BLaER1 treated with 17β-estradiol and CSF1 and Interleukin-3, amounts not matched to agents 10 nM and 100 nM (cell line): ENCODE measurements at regions not wholly inside any gene's neighbourhood (a gene's known extent, or its start where the extent isn't known, plus 50 kb on each side); places are given as distances from the start of the nearest gene placed in this dataset.

Experiments
- H3K27ac ChIP-seq, 11 experiments: shearing (Covaris generic); formaldehyde crosslinking; 2 replicates each; pipeline ENCODE4 v1.8.1; 2022
- H3K27me3 ChIP-seq, 11 experiments: shearing (Covaris generic); formaldehyde crosslinking; 2 replicates each; pipeline ENCODE4 v1.8.1; 2022
- H3K36me3 ChIP-seq, 11 experiments: shearing (Covaris generic); formaldehyde crosslinking; 2 replicates each; pipeline ENCODE4 v1.8.1; 2022
- H3K4me1 ChIP-seq, 10 experiments: shearing (Covaris generic); formaldehyde crosslinking; 2 replicates each; pipeline ENCODE4 v1.8.1; 2022
- H3K4me2 ChIP-seq, 11 experiments: shearing (Covaris generic); formaldehyde crosslinking; 2 replicates each; pipeline ENCODE4 v1.8.1; 2022
- H3K4me3 ChIP-seq, 10 experiments: shearing (Covaris generic); formaldehyde crosslinking; 2 replicates each; pipeline ENCODE4 v1.8.1; 2022
- H3K9ac ChIP-seq, 11 experiments: shearing (Covaris generic); formaldehyde crosslinking; 2 replicates each; pipeline ENCODE4 v1.8.1; 2022
- H3K9me3 ChIP-seq, 11 experiments: shearing (Covaris generic); formaldehyde crosslinking; replicated peaks in 1 of 11; 2 replicates each; pipeline ENCODE4 v1.8.1; 2022
- H4K20me1 ChIP-seq, 11 experiments: shearing (Covaris generic); formaldehyde crosslinking; 2 replicates each; pipeline ENCODE4 v1.8.1; 2022
- Cebpa-rat ChIP-seq, 11 experiments: shearing (Covaris generic); IDR thresholded peaks; 2 replicates each; pipeline ENCODE4 v1.8.1; 2022

GRCh38 chr5:18119156-18119785 lies 485.0 kb downstream of the TAF11L14 start:
- H3K9me3 ChIP-seq, result peaks cover 0 to 6% (median 0%) of the 10 kb centered on the region in 11 experiments; a peak in 3 of 22 replicates
- H3K27me3 ChIP-seq, result no peaks in the 10 kb centered on the region; a peak in 1 of 22 replicates
- H3K27ac ChIP-seq, result no peak overlapping the region

GRCh38 chr5:18141222-18141621 lies 507.0 kb downstream of the TAF11L14 start:
- Histone ChIP-seq H3K27ac (no peak overlapping the region), H3K27me3 (no peaks in the 10 kb centered on the region), H3K9me3 (peaks cover 13 to 27% (median 16%) of the 10 kb centered on the region in 11 experiments), H3K9ac (no peak overlapping the region), H4K20me1 (no peaks in the 10 kb centered on the region), H3K36me3 (no peaks in the 10 kb centered on the region), H3K4me1 (no peaks in the 10 kb centered on the region), H3K4me3 (no peak overlapping the region), H3K4me2 (no peak overlapping the region)
- TF ChIP-seq Cebpa-rat (IDR thresholded peaks at IDR 0.05), result no peak

More at GRCh38 chr5:18119156-18119785, 485.0 kb downstream of the TAF11L14 start:
- H3K4me3 ChIP-seq, result no peak overlapping the region
- H3K4me1 ChIP-seq, result no peaks in the 10 kb centered on the region
- no peaks in the 10 kb centered on the region for H3K36me3 ChIP-seq
- no peaks in the 10 kb centered on the region for H4K20me1 ChIP-seq
- H3K9ac ChIP-seq, result no peak overlapping the region
- TF ChIP-seq Cebpa-rat (IDR thresholded peaks at IDR 0.05), result no peak
- no peak overlapping the region for H3K4me2 ChIP-seq

- H3K4me1 ChIP-seq, result no peaks in the 10 kb centered on the region
- no peak overlapping the region for H3K4me2 ChIP-seq
- H3K4me3 ChIP-seq, result no peak overlapping the region
Observed at GRCh38 chr5:18142831-18143230, 508.6 kb downstream of the TAF11L14 start.

GRCh38 chr5:18152671-18153070 lies 518.4 kb downstream of the TAF11L14 start:
- H3K9me3 ChIP-seq, result peaks cover 0 to 5% (median 0%) of the 10 kb centered on the region in 11 experiments; a peak in 3 of 22 replicates
- no peak overlapping the region for H3K4me2 ChIP-seq
- H3K4me1 ChIP-seq, result no peaks in the 10 kb centered on the region
- no peak overlapping the region for H3K4me3 ChIP-seq
- H3K9ac ChIP-seq, result no peak overlapping the region
- H3K27me3 ChIP-seq, result no peaks in the 10 kb centered on the region
- no peaks in the 10 kb centered on the region for H3K36me3 ChIP-seq
- H3K27ac ChIP-seq, result no peak overlapping the region
- H4K20me1 ChIP-seq, result no peaks in the 10 kb centered on the region
- TF ChIP-seq Cebpa-rat (IDR thresholded peaks at IDR 0.05), result no peak

More at GRCh38 chr5:18142831-18143230, 508.6 kb downstream of the TAF11L14 start:
- H4K20me1 ChIP-seq, result no peaks in the 10 kb centered on the region
- peaks cover 15 to 27% (median 16%) of the 10 kb centered on the region in 11 experiments for H3K9me3 ChIP-seq
- no peaks in the 10 kb centered on the region for H3K36me3 ChIP-seq
- no peaks in the 10 kb centered on the region for H3K27me3 ChIP-seq
- TF ChIP-seq Cebpa-rat (IDR thresholded peaks at IDR 0.05), result no peak
- H3K27ac ChIP-seq, result no peak overlapping the region
- no peak overlapping the region for H3K9ac ChIP-seq

- Histone ChIP-seq H3K4me2 (peak overlapping the region in 2 of 11 experiments; percentile 50 to 58; a peak in 2 of 22 replicates), H3K36me3 (no peaks in the 10 kb centered on the region), H3K9me3 (peaks cover 0 to 19% (median 9%) of the 10 kb centered on the region in 11 experiments; a peak in 14 of 22 replicates), H3K27ac (peak overlapping the region in 2 of 11 experiments; percentile 5; a peak in 1 of 22 replicates), H3K4me3 (no peak overlapping the region), H4K20me1 (no peaks in the 10 kb centered on the region), H3K27me3 (no peaks in the 10 kb centered on the region), H3K9ac (no peak overlapping the region), H3K4me1 (peaks cover 0 to 22% (median 5%) of the 10 kb centered on the region in 10 experiments; a peak in 8 of 20 replicates)
- TF ChIP-seq Cebpa-rat (IDR thresholded peaks at IDR 0.05), result no peak
Observed at GRCh38 chr5:18158166-18158565, 523.9 kb downstream of the TAF11L14 start.

- peaks cover 0 to 30% (median 12%) of the 10 kb centered on the region in 11 experiments; a peak in 14 of 22 replicates for H3K9me3 ChIP-seq
- H3K4me1 ChIP-seq, result peaks cover 0 to 22% (median 5%) of the 10 kb centered on the region in 10 experiments; a peak in 8 of 20 replicates
- no peak overlapping the region for H3K4me3 ChIP-seq
- no peaks in the 10 kb centered on the region for H4K20me1 ChIP-seq
- H3K9ac ChIP-seq, result no peak overlapping the region
- H3K36me3 ChIP-seq, result no peaks in the 10 kb centered on the region
- no peaks in the 10 kb centered on the region for H3K27me3 ChIP-seq
- TF ChIP-seq Cebpa-rat (IDR thresholded peaks at IDR 0.05), result no peak
- peak overlapping the region in 5 of 11 experiments; percentile 40 to 69 (median 58); a peak in 9 of 22 replicates for H3K4me2 ChIP-seq
- peak overlapping the region in 2 of 11 experiments; percentile 49 to 50; a peak in 4 of 22 replicates for H3K27ac ChIP-seq
Observed at GRCh38 chr5:18159331-18159730, 525.1 kb downstream of the TAF11L14 start.

- no peak overlapping the region for H3K9ac ChIP-seq
- H3K4me2 ChIP-seq, result no peak overlapping the region
- no peak overlapping the region for H3K4me3 ChIP-seq
- H3K9me3 ChIP-seq, result peaks cover 0 to 11% (median 0%) of the 10 kb centered on the region in 11 experiments; a peak in 2 of 22 replicates
- peak in 2 of 11 experiments; percentile 35 to 63; a peak in 3 of 22 replicates for TF ChIP-seq Cebpa-rat (IDR thresholded peaks at IDR 0.05)
- no peaks in the 10 kb centered on the region for H3K27me3 ChIP-seq
- no peaks in the 10 kb centered on the region for H3K4me1 ChIP-seq
- H3K36me3 ChIP-seq, result no peaks in the 10 kb centered on the region
- H4K20me1 ChIP-seq, result no peaks in the 10 kb centered on the region
- H3K27ac ChIP-seq, result no peak overlapping the region
Observed at GRCh38 chr5:18171684-18172083, 537.4 kb downstream of the TAF11L14 start.

- H4K20me1 ChIP-seq, result no peaks in the 10 kb centered on the region
- no peak overlapping the region for H3K4me2 ChIP-seq
- H3K27me3 ChIP-seq, result no peaks in the 10 kb centered on the region
- H3K36me3 ChIP-seq, result no peaks in the 10 kb centered on the region
- H3K4me1 ChIP-seq, result peaks cover 0 to 6% (median 0%) of the 10 kb centered on the region in 10 experiments; a peak in 1 of 20 replicates
- no peak overlapping the region for H3K9ac ChIP-seq
- H3K4me3 ChIP-seq, result no peak overlapping the region
- no peaks in the 10 kb centered on the region; a peak in 1 of 22 replicates for H3K9me3 ChIP-seq
- H3K27ac ChIP-seq, result no peak overlapping the region
- TF ChIP-seq Cebpa-rat (IDR thresholded peaks at IDR 0.05), result no peak
Observed at GRCh38 chr5:18179579-18179978, 545.3 kb downstream of the TAF11L14 start.

GRCh38 chr5:18181575-18181974 lies 547.3 kb downstream of the TAF11L14 start:
- Histone ChIP-seq H3K27me3 (no peaks in the 10 kb centered on the region), H3K36me3 (no peaks in the 10 kb centered on the region), H3K4me3 (no peak overlapping the region), H3K27ac (no peak overlapping the region), H4K20me1 (no peaks in the 10 kb centered on the region), H3K9ac (no peak overlapping the region), H3K4me1 (peaks cover 0 to 6% (median 0%) of the 10 kb centered on the region in 10 experiments; a peak in 1 of 20 replicates), H3K9me3 (no peaks in the 10 kb centered on the region; a peak in 1 of 22 replicates), H3K4me2 (no peak overlapping the region)
- TF ChIP-seq Cebpa-rat (IDR thresholded peaks at IDR 0.05), result no peak
